GM19351 (cell line): ENCODE measurements at regions not wholly inside any gene's neighbourhood (a gene's known extent, or its start where the extent isn't known, plus 50 kb on each side); places are given as distances from the start of the nearest gene placed in this dataset.
"Not testable (repeated sequence)": the region's sequence is repeated elsewhere in the genome, so short reads cannot be mapped to it uniquely, and the experiment has no call there.

Experiments
- ATAC-seq: cut with Tn5 transposase; IDR thresholded peaks from one replicate; pipeline ENCODE4 v1.9.1; 2021; ENCODE audit warnings: mild to moderate bottlenecking, moderate library complexity; ENCODE audit not compliant: unreplicated experiment

- ATAC-seq: no peak
Observed at GRCh38 chrX:144494074-144494473, 610.2 kb downstream of the UBE2NL start.

- ATAC-seq: no peak
Observed at GRCh38 chrX:144531877-144532276, 648.0 kb downstream of the UBE2NL start.

DNA sequence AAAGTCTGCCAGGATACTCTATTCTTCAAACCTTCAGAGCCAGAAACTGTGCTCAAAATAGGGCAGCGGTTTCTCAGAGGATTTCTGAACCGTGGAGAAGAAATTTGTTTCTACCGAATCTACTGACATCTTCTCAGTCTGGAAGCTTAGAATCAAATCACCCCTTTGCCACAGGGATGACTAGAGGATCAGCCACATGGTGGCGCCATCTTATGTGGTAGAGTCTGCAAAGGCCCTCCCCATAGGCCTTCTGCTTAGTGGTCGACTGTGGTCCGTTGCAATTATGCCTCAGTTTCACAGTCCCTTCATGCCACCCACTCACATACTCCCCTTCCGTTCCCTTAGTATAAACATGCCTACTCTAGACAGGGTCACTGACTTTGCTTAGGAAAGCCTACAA, 680.7 kb upstream of the SPANXN1 start:
- no peak for ATAC-seq

GRCh38 chrX:144586756-144587155, 660.5 kb upstream of the SPANXN1 start:
- no peak for ATAC-seq

DNA sequence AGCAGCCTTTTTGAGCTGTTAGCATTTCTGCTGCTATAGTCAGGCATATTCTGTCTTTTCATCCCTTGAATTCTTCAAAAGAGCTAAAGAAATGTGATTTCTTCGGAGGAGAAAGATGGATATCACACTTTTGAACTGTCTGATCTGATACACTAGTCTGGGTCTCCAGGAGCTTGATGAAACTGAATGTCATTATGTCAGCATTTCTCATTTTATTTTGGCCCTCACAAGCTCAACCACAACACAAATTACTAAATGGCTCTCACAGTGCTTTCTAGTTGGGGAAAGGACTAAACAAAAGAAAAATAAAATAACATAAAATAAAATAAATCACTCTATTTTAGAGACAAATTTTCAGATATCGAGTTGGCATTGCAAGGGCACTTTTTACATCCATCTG, 655.3 kb upstream of the SPANXN1 start:
- no peak for ATAC-seq

DNA sequence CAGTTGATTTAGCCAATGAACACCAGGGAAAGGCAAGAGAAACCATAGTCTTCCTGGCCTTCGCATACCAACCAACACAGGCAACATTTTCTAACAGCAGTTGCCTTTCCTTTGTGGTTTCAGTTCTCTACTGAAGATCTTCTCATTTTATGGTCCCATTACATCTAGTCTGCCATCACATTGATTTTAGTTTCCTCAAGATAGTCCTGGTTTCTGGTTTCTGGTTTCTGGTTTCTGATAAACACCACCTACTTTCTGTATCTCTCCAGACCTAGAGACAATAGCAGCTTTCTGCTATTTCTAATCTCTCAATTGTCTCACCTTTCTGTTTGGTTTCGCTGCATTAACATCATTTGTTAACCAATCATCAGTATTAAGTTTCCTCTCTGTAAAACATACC, 646.3 kb upstream of the SPANXN1 start:
- no peak for ATAC-seq

DNA sequence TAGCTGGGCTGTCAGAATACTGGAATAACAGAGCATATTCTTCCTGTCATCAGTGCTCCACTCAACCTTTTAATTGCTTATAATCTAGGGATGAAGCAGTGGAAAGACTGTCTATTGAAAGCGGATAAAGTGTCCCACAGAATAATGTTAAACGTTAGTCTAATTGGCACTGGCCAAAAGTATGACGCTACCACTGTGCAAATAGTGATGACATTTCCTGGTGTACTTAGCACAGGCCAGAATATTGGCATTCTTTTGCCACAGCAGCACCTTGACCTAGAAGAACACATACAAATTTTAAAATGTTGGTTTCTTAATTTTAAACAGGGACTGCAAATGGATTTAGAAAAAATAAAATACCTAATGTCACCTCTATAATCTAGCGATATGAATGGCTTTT, 635.2 kb upstream of the SPANXN1 start:
- ATAC-seq: no peak

GRCh38 chrX:144616317-144616716, 631.0 kb upstream of the SPANXN1 start:
- no peak for ATAC-seq

- ATAC-seq: no peak
Observed at GRCh38 chrX:144627947-144628346, 619.4 kb upstream of the SPANXN1 start.

DNA sequence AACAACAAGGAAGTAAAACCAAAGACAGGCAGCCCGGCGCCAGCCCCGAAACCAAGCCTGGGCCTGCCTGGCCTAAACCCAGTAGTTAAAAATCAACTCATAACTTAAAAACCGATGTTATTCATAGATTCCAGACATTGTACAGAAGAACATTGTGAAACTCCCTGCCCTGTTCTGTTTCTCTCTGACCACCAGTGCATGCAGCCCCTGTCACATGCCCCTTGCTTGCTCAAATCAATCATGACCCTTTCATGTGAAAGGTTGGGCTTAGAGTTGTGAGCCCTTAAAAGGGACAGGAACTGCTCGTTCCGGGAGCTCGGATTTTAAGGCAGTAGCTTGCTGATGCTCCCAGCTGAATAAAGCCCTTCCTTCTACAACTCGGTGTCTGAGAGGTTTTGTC, 612.9 kb upstream of the SPANXN1 start:
- not testable (repeated sequence) for ATAC-seq

- ATAC-seq: no peak
Observed at GRCh38 chrX:144637731-144638130, 609.6 kb upstream of the SPANXN1 start.

- ATAC-seq: no peak
Observed at GRCh38 chrX:144648788-144649187, 598.5 kb upstream of the SPANXN1 start.

DNA sequence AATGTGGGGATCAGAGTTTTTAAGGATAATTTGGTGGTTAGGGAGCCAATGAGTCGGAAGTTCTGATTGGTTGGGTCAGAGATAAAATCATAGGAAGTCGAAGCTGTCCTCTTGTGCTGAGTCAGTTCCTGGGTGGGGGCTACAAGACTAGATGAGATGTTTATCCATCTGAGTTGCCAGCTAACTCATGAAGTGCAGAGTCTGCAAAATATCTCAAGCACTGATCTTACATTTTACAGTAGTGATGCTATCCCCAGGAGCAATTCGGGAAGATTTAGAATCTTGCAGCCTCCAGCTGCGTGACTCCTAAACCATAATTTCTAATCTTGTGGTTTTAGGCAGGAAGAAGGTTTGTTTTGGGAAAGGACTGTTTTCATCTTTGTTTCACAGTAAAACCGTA, 565.8 kb upstream of the SPANXN1 start:
- ATAC-seq: no peak

GRCh38 chrX:144683247-144683646, 564.1 kb upstream of the SPANXN1 start:
- no peak for ATAC-seq

GRCh38 chrX:144709841-144710240, 537.5 kb upstream of the SPANXN1 start:
- ATAC-seq: no peak

DNA sequence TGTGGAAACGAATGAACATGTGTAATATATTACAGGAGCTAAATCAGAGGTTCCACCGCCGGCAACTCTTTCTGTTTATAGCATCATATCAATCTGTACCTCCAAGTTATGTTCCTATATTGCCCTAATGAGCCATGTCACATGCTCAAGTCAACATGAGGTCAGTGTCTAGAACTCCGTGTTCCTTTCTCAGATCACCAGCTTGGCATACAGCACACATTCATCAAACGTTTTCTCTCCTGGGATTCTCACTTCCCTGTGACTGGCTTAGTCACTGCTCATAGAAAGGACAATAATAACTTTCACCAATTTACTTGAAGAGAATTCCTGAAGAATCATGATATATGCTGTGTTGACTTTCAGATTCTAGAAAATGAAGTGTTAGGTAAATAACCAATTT, 532.0 kb upstream of the SPANXN1 start:
- no peak for ATAC-seq

GRCh38 chrX:144716187-144716586, 531.1 kb upstream of the SPANXN1 start:
- ATAC-seq: no peak

- ATAC-seq: no peak
Observed at GRCh38 chrX:144717682-144718081, 529.6 kb upstream of the SPANXN1 start.

DNA sequence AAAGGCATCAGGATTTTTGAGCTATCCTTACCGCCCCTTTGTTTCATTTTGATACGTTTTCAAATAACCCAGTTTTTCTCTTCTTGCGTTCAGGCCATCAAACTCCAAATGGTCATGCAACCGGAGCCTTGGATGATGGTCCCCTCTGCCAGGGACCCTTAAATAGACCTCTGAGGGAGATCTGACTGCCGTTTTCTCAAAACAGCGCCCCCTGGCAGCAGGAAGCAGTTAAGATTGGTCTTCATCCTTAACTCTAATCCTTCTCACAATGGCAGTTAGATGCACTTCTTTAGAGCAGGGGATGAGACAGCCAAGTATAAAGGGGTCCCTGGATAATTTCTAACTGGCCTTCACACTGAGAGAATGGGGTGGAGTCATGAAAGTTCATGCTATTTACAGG, 525.0 kb upstream of the SPANXN1 start:
- no peak for ATAC-seq

GRCh38 chrX:144730471-144730870, 516.8 kb upstream of the SPANXN1 start:
- ATAC-seq: no peak

GRCh38 chrX:144732588-144732987, 514.7 kb upstream of the SPANXN1 start:
- no peak for ATAC-seq

DNA sequence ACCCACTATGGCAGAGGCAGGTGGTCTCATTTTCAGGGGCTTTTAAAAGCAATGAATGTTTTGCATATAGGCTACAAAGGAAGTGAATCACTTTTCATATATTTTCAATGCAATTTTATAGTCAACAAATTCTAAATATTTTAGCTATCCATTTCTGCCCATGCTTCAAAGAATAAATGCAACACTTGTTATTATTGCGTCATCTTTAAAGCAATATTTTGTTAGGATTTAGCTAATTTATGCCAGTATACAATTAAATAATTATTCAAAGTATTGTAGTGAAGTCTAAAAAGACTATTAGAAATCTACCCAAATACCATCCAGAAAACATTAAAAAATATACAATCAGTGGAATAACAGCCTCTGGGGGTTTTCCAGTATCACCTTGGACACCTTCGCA, 509.1 kb upstream of the SPANXN1 start:
- no peak for ATAC-seq

DNA sequence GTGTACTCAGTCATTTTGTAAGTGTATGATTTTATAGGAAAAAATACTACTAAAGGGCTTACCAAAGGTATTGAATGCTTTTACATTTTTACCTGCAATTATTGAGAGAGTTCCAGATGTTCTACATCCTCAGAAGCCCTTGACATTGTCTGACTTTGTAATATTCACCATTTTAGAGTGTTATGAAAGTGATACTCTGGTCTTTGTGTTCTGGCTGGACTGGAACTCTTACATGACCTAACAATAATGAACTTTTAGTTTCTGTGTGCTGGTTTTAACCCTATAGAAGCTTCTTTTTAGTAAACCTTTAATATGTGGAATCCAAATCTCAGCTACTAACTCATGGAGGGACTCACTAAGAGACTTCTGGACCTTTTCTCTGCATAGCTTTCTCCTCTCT, 478.8 kb upstream of the SPANXN1 start:
- no peak for ATAC-seq

GRCh38 chrX:144783528-144783927, 463.8 kb upstream of the SPANXN1 start:
- ATAC-seq: not testable (repeated sequence)
